GM19438 (cell line): ENCODE measurements at regions not wholly inside any gene's neighbourhood (a gene's known extent, or its start where the extent isn't known, plus 50 kb on each side); places are given as distances from the start of the nearest gene placed in this dataset.
"Not testable (repeated sequence)": the region's sequence is repeated elsewhere in the genome, so short reads cannot be mapped to it uniquely, and the experiment has no call there.

Source experiments
- ATAC-seq: cut with Tn5 transposase; IDR thresholded peaks from one replicate; pipeline ENCODE4 v1.9.1; 2021; ENCODE audit warnings: low read depth; ENCODE audit not compliant: unreplicated experiment

- ATAC-seq, result no peak
Observed at GRCh38 chr14:89574420-89574819, 157.4 kb upstream of the FOXN3 start.

- no peak for ATAC-seq
Observed at GRCh38 chr14:89573399-89573657, 156.3 kb upstream of the FOXN3 start.

GRCh38 chr14:89572596-89573398 is 155.8 kb upstream of the FOXN3 start:
- no peak for ATAC-seq

- ATAC-seq, result no peak
Observed at GRCh38 chr14:89571491-89571890, 154.5 kb upstream of the FOXN3 start.

- ATAC-seq, result no peak
Observed at GRCh38 chr14:89566644-89567415, 149.8 kb upstream of the FOXN3 start.

- no peak for ATAC-seq
Observed at GRCh38 chr14:89566180-89566579, 149.1 kb upstream of the FOXN3 start.

- no peak for ATAC-seq
Observed at GRCh38 chr14:89565607-89566006, 148.6 kb upstream of the FOXN3 start.

GRCh38 chr14:89564989-89565388 is 148.0 kb upstream of the FOXN3 start:
- no peak for ATAC-seq

- ATAC-seq, result no peak
Observed at GRCh38 chr14:89564286-89564957, 147.4 kb upstream of the FOXN3 start.

GRCh38 chr14:89563471-89563870 is 146.4 kb upstream of the FOXN3 start:
- ATAC-seq, result no peak

- ATAC-seq, result no peak
Observed at GRCh38 chr14:89551955-89552354, 134.9 kb upstream of the FOXN3 start.

GRCh38 chr14:89551432-89551831 is 134.4 kb upstream of the FOXN3 start:
- no peak for ATAC-seq

- no peak for ATAC-seq
Observed at GRCh38 chr14:89550821-89551220, 133.8 kb upstream of the FOXN3 start.

- ATAC-seq, result no peak
Observed at GRCh38 chr14:89549381-89550125, 132.5 kb upstream of the FOXN3 start.

- not testable (repeated sequence) for ATAC-seq
Observed at GRCh38 chr14:89547047-89547446, 130.0 kb upstream of the FOXN3 start.

- ATAC-seq, result no peak
Observed at GRCh38 chr14:89544636-89545301, 127.7 kb upstream of the FOXN3 start.

- no peak for ATAC-seq
Observed at GRCh38 chr14:89543425-89543790, 126.4 kb upstream of the FOXN3 start.

- no peak for ATAC-seq
Observed at GRCh38 chr14:89542786-89543424, 125.9 kb upstream of the FOXN3 start.

GRCh38 chr14:89540830-89541470 is 123.9 kb upstream of the FOXN3 start:
- ATAC-seq, result no peak
